DMS53 (cell line): ENCODE measurements at regions not wholly inside any gene's neighbourhood (a gene's known extent, or its start where the extent isn't known, plus 50 kb on each side); places are given as distances from the start of the nearest gene placed in this dataset.

Experiments used
- DNase-seq: peaks from one replicate; lab custom pipeline; 2025; lab: John Stamatoyannopoulos, UW

- DNase-seq: no peak
Measured at GRCh38 chr1:38111589-38111988, 65.0 kb upstream of the POU3F1 start.

GRCh38 chr1:38105267-38105666 is 58.7 kb upstream of the POU3F1 start:
- no peak for DNase-seq

- no peak for DNase-seq
Measured at GRCh38 chr1:38102636-38103035, 56.0 kb upstream of the POU3F1 start.

DNA sequence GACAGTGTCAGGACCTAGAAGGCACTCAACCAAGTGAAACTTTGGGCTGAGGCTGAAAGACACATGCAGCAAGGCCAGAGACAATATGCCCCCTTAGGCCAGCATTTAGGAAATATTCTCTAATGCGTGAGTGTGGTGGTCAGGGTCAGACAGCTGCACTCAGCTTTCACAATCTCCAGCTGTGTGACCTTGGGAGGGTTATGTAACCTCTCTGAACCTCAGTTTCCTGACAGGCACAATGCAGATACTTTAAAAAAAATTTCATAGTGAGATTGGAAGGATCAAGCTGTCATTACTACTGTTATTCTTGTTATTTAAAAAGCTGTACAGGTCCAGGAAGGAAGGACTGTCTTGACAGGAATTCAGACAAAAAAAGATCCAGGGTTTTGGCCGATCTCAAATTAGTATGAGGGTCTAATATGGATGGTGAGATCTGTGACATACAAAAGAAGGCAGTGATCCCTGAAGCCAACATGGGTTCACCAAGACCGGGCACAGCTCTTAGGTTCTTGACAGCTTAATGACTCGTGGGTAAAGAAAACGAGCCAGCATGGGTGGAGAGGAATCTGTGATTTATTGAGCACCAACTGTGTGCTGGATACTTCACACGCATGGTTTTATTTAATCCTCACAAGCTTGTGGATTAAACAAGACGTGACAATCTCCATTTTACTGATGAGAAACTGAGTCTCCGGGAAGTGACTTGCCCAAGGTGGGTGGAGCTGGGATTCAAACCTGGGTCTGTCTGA is 54.6 kb upstream of the POU3F1 start:
- no peak for DNase-seq

DNA sequence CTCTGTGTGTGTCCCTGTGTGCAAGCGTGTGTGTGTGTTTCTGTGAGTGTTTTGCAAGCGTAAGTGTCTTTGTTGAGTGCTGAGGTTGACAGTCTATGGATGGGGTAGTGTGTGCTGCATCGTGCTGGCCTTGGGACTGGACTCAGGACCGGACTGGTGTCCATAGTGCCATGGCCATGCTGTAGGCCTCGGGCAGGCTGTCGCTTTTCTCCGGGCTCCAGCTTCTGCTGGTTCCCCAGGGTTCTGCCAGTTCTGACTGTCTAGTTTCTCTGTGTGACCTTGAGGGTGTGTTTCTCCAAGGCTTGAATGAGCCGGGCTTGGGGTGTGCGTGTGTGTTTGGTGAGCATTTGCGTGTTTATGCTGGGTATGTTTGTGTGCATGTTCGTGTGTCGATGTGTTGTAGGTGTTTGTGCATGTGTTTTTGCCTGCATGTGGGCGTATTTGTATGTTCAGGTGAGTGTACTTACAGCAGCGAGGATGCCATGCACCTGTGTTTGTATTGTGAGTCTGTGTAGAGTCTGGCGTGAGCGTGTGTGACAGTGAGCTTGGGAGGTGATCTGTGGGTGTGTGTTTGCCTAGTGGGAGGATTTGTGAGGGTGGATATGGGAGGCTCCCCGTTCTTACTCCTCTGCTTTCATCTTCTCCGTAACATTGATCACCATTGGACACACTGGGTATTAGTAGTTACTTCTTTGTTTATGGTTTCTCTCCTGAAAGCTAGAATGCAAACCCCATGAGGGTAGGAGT is 51.7 kb upstream of the POU3F1 start:
- peak; percentile 10 for DNase-seq

DNA sequence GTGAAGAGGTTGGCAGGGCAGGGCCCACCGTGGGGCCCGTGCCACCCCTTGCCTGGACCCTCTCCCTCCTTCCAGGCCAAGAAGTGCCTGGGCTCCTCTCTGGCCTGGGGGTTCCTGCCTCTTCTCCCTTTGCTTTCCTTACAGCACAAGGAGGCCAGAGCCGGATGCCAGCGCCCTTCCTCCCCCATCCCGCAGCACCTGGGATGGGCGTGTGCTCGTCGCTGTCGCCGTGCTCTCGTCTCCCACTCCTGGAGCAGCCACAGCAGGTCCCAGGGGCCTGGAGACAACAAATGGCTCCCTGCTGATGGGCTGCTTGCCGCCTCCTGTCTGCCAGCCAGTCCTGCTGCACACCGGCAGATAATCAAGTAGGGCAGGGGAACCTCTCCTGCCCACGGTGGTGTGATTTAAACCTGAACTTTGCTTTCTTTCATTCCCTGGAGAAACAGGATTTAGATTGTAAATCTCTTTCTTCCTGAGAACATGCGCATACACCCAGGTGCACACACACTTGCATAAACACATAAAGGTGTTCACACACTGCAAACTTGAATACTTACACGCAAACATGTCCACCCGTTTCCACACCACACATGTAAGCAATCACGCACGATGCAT is 50.8 kb upstream of the POU3F1 start:
- no peak for DNase-seq
